GDM1 (cell line): ENCODE measurements at regions not wholly inside any gene's neighbourhood (a gene's known extent, or its start where the extent isn't known, plus 50 kb on each side); places are given as distances from the start of the nearest gene placed in this dataset.
"Not testable (repeated sequence)": the region's sequence is repeated elsewhere in the genome, so short reads cannot be mapped to it uniquely, and the experiment has no call there.

ENCODE experiments used
- DNase-seq: peaks from one replicate; lab custom pipeline; 2025; lab: John Stamatoyannopoulos, UW

- no peak for DNase-seq
Measured at GRCh38 chr12:113726254-113726819, 239.8 kb downstream of the RBM19 start.

DNA sequence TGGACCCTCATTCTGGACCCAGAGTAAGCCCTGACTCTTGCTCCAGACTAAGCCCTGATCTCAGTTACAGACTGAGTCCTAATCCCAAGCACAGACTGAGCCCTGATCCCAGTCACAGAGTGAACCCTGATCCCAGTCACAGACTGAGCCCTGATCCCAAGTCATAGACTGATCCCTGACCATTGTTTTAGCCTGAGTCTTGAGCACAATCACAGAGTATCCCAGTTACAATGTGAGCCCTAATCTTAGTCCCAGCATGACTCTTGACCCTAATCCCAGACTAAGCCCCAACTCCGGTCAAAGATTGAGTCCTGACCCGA is 240.6 kb downstream of the RBM19 start:
- no peak for DNase-seq

- no peak for DNase-seq
Measured at GRCh38 chr12:113724794-113725556, 241.2 kb downstream of the RBM19 start.

- DNase-seq: no peak
Measured at GRCh38 chr12:113723631-113724030, 242.5 kb downstream of the RBM19 start.

DNA sequence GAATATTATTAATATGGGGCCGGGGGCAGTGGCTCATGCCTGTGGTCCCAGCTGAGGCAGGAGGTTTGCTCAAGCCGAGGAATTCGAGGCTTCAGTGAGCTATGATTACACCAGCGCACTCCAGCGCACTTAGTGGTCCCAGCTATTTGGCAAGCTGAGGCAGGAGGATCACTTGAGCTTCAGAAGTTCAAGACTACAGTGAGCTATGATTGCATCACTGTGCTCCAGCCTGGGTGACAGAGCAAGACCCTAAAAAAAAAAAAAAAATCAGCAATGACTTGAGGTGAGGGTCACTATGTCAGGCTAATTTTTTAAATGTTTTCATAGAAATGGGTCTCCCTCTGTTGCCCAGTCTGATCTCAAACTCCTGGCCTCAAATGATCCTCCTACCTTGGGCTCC is 243.4 kb downstream of the RBM19 start:
- no peak for DNase-seq

DNA sequence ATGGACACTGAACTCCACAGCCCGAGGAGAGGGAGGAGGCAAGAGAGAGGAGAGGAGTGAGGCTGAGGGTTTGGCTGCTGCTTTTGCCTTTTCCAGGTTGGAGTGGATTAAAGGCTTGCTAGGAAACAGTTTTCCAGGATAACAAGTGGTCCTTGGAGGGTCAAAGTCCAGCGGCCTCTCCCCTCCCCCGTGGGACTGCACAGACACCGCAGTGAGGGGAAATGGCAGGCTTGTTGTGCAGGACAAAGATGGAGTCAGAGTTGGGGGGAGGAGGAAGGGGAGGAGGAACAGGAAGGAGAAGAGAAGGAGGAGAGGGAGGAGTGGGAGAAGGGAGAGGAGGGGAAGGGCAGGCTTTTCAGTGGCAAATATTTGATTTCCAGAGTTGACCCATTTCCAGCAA is 245.5 kb downstream of the RBM19 start:
- DNase-seq: no peak

DNA sequence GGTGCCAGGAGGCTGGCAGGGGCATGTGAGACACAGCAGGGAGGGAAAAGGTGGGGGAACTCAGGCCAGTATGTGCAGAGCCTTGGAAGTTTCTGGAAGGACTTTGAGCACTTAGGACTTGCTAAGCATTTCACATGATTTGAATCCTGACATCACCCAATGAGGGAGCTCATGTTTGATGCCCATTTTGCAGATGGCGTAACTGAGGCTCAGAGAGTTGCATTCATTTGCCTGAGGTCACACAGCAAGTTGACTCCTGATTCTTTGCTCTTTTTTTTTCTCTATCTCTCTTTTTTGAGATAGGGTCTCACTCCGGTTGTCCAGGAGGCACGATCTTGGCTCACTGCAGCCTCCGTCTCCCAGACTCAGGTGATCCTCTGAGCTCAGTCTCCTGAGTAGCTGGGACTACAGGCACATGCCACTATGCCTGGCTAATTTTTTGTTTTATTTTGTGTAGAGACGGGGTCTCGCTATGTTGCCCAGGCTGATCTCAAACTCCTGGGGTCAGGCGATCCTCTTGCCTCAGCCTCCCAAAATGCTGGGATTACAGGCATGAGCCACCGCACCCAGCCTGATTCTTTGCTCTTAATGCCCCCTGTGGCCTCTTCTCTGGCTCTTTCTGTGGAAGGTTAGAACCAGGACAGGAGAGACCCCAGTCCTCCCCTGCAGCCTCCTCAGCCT is 246.1 kb downstream of the RBM19 start:
- DNase-seq: no peak

- no peak for DNase-seq
Measured at GRCh38 chr12:113713156-113713555, 241.5 kb upstream of the LHX5 start.

DNA sequence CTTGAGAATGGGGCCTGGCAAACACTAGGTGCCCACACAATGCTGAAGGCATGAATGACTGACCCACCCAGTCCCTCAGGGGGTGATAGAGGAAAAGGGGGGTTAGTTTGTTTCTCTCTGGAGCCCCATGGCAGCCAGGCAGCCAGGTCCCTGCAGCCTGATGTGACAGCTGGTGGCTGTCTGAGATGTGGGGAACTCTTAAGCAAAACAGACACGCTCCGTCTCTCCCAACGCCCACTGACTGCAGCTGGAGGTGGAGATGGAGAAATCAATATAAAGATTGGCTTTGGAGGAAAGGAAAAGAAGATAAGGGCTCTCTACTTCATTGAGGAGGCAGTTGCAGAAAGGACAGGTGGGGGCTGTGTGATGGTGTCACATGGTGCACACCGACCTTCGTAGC is 240.8 kb upstream of the LHX5 start:
- no peak for DNase-seq

DNA sequence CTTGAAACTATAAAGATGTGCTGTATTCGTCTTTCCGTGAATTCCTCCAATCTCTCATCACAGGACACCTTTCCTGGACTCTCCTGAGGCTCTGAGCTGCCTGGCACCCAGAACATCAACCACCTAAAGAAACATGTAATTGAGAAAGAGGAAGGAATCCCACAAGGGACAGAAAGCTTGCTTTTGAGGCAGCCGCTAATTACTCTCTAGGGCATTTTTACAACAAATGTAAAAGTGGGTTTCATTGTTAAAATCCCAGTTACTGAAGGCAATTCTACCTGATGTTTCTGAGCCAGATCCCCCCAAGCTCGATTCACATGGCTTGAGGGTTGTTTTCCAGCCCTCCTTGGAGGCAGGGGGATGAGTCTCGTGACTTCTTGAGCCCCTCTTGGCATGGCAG is 238.5 kb upstream of the LHX5 start:
- no peak for DNase-seq

- DNase-seq: no peak
Measured at GRCh38 chr12:113709456-113709855, 237.8 kb upstream of the LHX5 start.

DNA sequence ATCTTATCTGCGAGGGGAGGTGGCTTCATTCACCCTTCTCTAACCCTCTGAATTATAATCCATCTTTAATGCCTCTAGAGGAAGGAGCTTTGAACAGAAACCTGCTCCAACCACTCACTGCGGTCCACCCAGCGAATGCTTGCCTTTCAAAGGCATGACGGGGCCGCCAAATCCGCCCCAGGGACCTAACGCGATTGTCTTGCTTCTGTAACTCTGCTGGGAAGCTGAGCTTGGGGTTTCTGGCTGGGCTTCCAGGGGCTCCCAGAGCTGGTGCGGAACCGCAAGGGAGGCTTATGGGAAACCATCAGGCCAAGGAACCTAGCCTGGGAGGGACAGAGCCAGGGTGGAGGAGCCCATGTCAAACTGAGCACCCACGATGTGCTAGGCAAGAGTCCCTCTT is 231.2 kb upstream of the LHX5 start:
- DNase-seq: no peak

- no peak for DNase-seq
Measured at GRCh38 chr12:113702276-113702675, 230.6 kb upstream of the LHX5 start.

DNA sequence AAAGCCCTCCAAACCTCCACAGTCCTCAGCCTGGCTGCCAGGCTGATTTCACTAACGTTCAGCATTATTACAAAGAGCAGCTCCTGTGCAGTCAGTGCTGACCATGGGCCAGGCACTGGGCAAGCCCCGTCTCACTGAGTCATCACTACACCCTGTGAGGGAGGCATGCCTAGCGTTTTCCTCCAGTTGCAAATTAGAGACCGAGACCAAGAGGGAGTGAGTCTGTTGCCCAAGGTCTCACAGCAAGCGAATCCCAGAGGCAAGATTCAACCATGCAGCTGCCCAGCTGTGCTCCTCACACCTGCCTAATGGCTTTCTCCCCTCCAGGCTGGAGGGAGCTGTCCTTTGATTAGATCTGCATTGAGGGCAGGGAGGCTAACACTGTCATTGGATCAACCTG is 229.3 kb upstream of the LHX5 start:
- no peak for DNase-seq

- DNase-seq: not testable (repeated sequence)
Measured at GRCh38 chr12:113699984-113700383, 228.3 kb upstream of the LHX5 start.

- no peak for DNase-seq
Measured at GRCh38 chr12:113698510-113698858, 226.8 kb upstream of the LHX5 start.

DNA sequence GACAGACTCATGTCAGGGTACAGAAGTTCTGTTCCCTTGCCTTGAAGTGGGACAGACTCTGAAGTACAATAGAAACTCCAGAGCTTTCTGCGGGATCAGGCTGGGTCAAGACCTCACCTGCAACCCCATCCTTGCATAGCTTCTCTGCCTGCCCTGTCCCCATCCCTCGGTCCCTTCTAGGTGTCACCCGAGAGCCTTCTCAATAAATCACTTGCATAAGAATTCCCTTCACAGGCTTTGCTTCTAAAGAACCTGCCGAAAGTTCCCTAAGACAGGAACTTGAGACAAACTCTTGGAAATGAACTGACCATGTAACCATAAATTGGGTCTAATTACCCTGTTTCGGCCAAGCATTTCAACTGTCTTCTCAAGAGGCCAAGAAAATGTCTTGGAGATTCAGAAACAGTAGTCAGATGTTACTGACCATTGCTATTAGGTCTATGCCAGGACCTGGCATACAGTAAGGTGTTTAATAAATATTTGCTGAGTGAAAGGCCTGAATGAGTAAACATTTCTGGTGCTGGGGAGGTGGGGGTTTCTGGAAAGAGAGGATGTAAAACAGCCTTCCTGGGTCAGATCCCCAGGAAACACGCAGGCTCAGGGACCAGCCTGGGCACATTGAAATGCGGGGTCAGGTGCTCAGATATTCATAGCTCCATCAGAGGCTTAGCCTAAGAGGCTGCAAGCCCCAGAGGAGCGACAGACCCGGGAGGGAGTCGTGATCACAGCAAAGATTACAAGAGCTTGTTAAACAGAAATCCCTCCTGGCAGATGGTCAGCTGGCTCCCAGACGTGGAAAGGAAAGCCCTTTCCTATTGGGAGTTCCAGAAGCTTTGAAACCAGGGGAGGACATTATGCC is 226.2 kb upstream of the LHX5 start:
- no peak for DNase-seq

DNA sequence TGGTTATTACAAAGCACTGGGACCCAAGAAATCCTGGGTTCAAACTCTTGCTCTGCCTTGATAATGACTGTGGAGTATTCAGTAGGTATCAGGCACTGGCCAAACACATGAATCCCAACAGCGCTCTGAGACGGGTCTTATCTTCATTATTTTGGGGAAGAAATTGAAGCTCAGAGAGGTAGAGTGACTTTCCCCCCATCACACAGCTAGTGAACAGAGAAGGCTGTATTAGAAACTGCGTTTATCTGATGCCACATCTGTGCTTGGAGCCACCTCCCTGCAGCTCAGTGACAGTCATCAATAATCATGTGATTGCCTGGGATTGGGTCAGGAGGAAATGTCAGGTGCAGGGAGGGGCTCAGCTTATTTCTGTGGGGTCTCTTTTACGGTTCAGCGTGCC is 225.4 kb upstream of the LHX5 start:
- no peak for DNase-seq

- DNase-seq: no peak
Measured at GRCh38 chr12:113693693-113694092, 222.0 kb upstream of the LHX5 start.

- DNase-seq: no peak
Measured at GRCh38 chr12:113689047-113689610, 217.5 kb upstream of the LHX5 start.

DNA sequence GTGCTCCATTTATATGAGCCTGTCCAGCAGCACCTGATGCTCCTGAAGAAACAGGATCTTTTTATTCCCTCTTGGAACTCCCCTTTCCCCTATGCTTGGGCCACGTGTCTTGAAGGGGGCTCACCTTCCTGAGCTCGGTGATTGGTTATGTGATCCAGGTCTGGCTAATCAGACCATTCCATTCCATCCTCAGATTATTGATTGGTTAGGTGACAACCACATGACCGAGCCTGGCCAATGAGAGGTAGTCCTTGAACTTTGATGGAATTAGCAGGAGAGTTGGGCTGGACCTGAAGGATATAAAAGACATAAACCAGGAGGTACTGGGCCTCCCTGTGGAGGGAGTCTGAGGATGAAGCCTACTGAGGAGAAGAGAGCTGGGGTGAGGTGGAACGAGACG is 216.6 kb upstream of the LHX5 start:
- DNase-seq: no peak
